HUES64 (cell line): ENCODE measurements at regions not wholly inside any gene's neighbourhood (a gene's known extent, or its start where the extent isn't known, plus 50 kb on each side); places are given as distances from the start of the nearest gene placed in this dataset.

Experiments used
- H3K27ac ChIP-seq: 2 replicates; pipeline ENCODE4 v1.7.0; 2013; ENCODE audit warnings: low read depth, low read length, inconsistent platforms
- H3K27me3 ChIP-seq: 2 replicates; pipeline ENCODE4 v1.6.1; 2013; ENCODE audit warnings: mild to moderate bottlenecking, low read length; ENCODE audit not compliant: insufficient read depth
- H3K36me3 ChIP-seq: 2 replicates; pipeline ENCODE4 v1.6.1; 2013; ENCODE audit warnings: mild to moderate bottlenecking, low read length; ENCODE audit not compliant: insufficient read depth
- H3K4me1 ChIP-seq: 2 replicates; pipeline ENCODE4 v1.6.1; 2013; ENCODE audit warnings: mild to moderate bottlenecking, low read length, moderate library complexity; ENCODE audit not compliant: insufficient read depth
- H3K4me3 ChIP-seq: 2 replicates; pipeline ENCODE4 v1.5.1; 2013; ENCODE audit warnings: mild to moderate bottlenecking, low read length, moderate library complexity
- H3K9ac ChIP-seq: 2 replicates; pipeline ENCODE4 v1.6.1; 2013; ENCODE audit warnings: mild to moderate bottlenecking, low read depth, low read length
- H3K9me3 ChIP-seq: 2 replicates; pipeline ENCODE4 v1.6.1; 2013; ENCODE audit warnings: low read depth, low read length; ENCODE audit not compliant: insufficient read depth
- WGBS: fragments of 150-250, 120-280 bp; methylation state at CpG from one replicate; pipeline ENCODE4 v1.1.7; 2013; ENCODE audit warnings: missing lambda C conversion rate; 5-methylcytosine and 5-hydroxymethylcytosine counted together

GRCh38 chr12:115672086-115672485, 605.4 kb downstream of the MED13L start:
- Histone ChIP-seq H3K9ac (no peak overlapping the region), H3K36me3 (no peaks in the 10 kb centered on the region), H3K9me3 (no peaks in the 10 kb centered on the region), H3K27ac (no peak overlapping the region), H3K27me3 (no peaks in the 10 kb centered on the region), H3K4me1 (no peaks in the 10 kb centered on the region), H3K4me3 (no peak overlapping the region)
- 70% methylated on average over 2 of the region's 3 CpGs for WGBS

- Histone ChIP-seq H3K4me3 (no peak overlapping the region), H3K27ac (no peak overlapping the region), H3K9me3 (no peaks in the 10 kb centered on the region), H3K4me1 (no peaks in the 10 kb centered on the region; the same call in 1 of the 2 replicates), H3K9ac (no peak overlapping the region), H3K36me3 (no peaks in the 10 kb centered on the region), H3K27me3 (no peaks in the 10 kb centered on the region)
- WGBS, result 84% methylated on average over 4 of the region's 5 CpGs
Observed at GRCh38 chr12:115670869-115671268, 606.6 kb downstream of the MED13L start.

- no peak overlapping the region for H3K9ac ChIP-seq
- H3K27me3 ChIP-seq, result 0 out of 2 replicates have a peak, but pooled peaks cover 3% of the 10 kb centered on the region
- no peaks in the 10 kb centered on the region; the same call in 1 of the 2 replicates for H3K4me1 ChIP-seq
- H3K27ac ChIP-seq, result no peak overlapping the region
- no peak overlapping the region for H3K4me3 ChIP-seq
- WGBS, result 78% methylated on average over 1 of the region's 1 CpG
- no peaks in the 10 kb centered on the region for H3K36me3 ChIP-seq
- no peaks in the 10 kb centered on the region for H3K9me3 ChIP-seq
Observed at GRCh38 chr12:115667116-115667515, 610.4 kb downstream of the MED13L start.

- H3K9me3 ChIP-seq, result no peaks in the 10 kb centered on the region
- no peaks in the 10 kb centered on the region for H3K36me3 ChIP-seq
- no peak overlapping the region for H3K4me3 ChIP-seq
- no peak overlapping the region for H3K27ac ChIP-seq
- 0 out of 2 replicates have a peak, but pooled peaks cover 3% of the 10 kb centered on the region for H3K27me3 ChIP-seq
- no peaks in the 10 kb centered on the region; the same call in 1 of the 2 replicates for H3K4me1 ChIP-seq
- no peak overlapping the region for H3K9ac ChIP-seq
Observed at GRCh38 chr12:115666168-115666567, 611.3 kb downstream of the MED13L start.

- H3K27ac ChIP-seq, result no peak overlapping the region
- 0 out of 2 replicates have a peak, but pooled peaks cover 3% of the 10 kb centered on the region for H3K27me3 ChIP-seq
- H3K9me3 ChIP-seq, result no peaks in the 10 kb centered on the region
- no peak overlapping the region for H3K4me3 ChIP-seq
- no peaks in the 10 kb centered on the region for H3K4me1 ChIP-seq
- H3K36me3 ChIP-seq, result no peaks in the 10 kb centered on the region
- H3K9ac ChIP-seq, result no peak overlapping the region
- 98% methylated on average over 1 of the region's 2 CpGs for WGBS
Observed at GRCh38 chr12:115661112-115661511, 616.4 kb downstream of the MED13L start.

GRCh38 chr12:115660211-115660805, 617.2 kb downstream of the MED13L start:
- H3K9ac ChIP-seq, result no peak overlapping the region
- H3K36me3 ChIP-seq, result no peaks in the 10 kb centered on the region
- H3K4me1 ChIP-seq, result no peaks in the 10 kb centered on the region
- no peak overlapping the region for H3K27ac ChIP-seq
- H3K9me3 ChIP-seq, result no peaks in the 10 kb centered on the region
- H3K4me3 ChIP-seq, result no peak overlapping the region
- H3K27me3 ChIP-seq, result 0 out of 2 replicates have a peak, but pooled peaks cover 3% of the 10 kb centered on the region
- 96% methylated on average over 9 of the region's 10 CpGs for WGBS

GRCh38 chr12:115659422-115659821, 618.1 kb downstream of the MED13L start:
- Histone ChIP-seq H3K9me3 (no peaks in the 10 kb centered on the region), H3K27ac (no peak overlapping the region), H3K9ac (no peak overlapping the region), H3K27me3 (0 out of 2 replicates have a peak, but pooled peaks cover 3% of the 10 kb centered on the region), H3K36me3 (no peaks in the 10 kb centered on the region), H3K4me3 (no peak overlapping the region), H3K4me1 (no peaks in the 10 kb centered on the region)
- WGBS, result 84% methylated on average over 4 of the region's 4 CpGs

GRCh38 chr12:115657081-115658013, 620.1 kb downstream of the MED13L start:
- WGBS, result 92% methylated on average over 6 of the region's 7 CpGs
- no peak overlapping the region for H3K9ac ChIP-seq
- no peak overlapping the region for H3K27ac ChIP-seq

GRCh38 chr12:115650026-115650425, 627.5 kb downstream of the MED13L start:
- Histone ChIP-seq H3K4me1 (no peaks in the 10 kb centered on the region), H3K4me3 (no peak overlapping the region), H3K9me3 (no peaks in the 10 kb centered on the region), H3K27ac (no peak overlapping the region), H3K27me3 (no peaks in the 10 kb centered on the region), H3K36me3 (no peaks in the 10 kb centered on the region), H3K9ac (no peak overlapping the region)
- WGBS, result 91% methylated on average over 10 of the region's 10 CpGs

More at GRCh38 chr12:115657081-115658013, 620.1 kb downstream of the MED13L start:
- Histone ChIP-seq H3K27me3 (no peaks in the 10 kb centered on the region), H3K9me3 (no peaks in the 10 kb centered on the region), H3K4me3 (no peak overlapping the region), H3K36me3 (no peaks in the 10 kb centered on the region), H3K4me1 (no peaks in the 10 kb centered on the region)

- WGBS, result 87% methylated on average over 1 of the region's 1 CpG
- H3K27me3 ChIP-seq, result no peaks in the 10 kb centered on the region
Observed at GRCh38 chr12:115648463-115648862, 629.0 kb downstream of the MED13L start.

GRCh38 chr12:115646210-115646609, 631.3 kb downstream of the MED13L start:
- no peak overlapping the region for H3K4me3 ChIP-seq
- 92% methylated on average over 2 of the region's 2 CpGs for WGBS

More at GRCh38 chr12:115648463-115648862, 629.0 kb downstream of the MED13L start:
- H3K9ac ChIP-seq, result no peak overlapping the region
- no peaks in the 10 kb centered on the region for H3K4me1 ChIP-seq
- no peak overlapping the region for H3K4me3 ChIP-seq
- H3K27ac ChIP-seq, result no peak overlapping the region
- no peaks in the 10 kb centered on the region for H3K36me3 ChIP-seq
- H3K9me3 ChIP-seq, result no peaks in the 10 kb centered on the region

More at GRCh38 chr12:115646210-115646609, 631.3 kb downstream of the MED13L start:
- no peaks in the 10 kb centered on the region for H3K9me3 ChIP-seq
- H3K36me3 ChIP-seq, result no peaks in the 10 kb centered on the region
- H3K4me1 ChIP-seq, result no peaks in the 10 kb centered on the region
- no peak overlapping the region for H3K9ac ChIP-seq
- H3K27me3 ChIP-seq, result no peaks in the 10 kb centered on the region
- no peak overlapping the region for H3K27ac ChIP-seq
